Caco-2 (cell line): ENCODE measurements at regions not wholly inside any gene's neighbourhood (a gene's known extent, or its start where the extent isn't known, plus 50 kb on each side); places are given as distances from the start of the nearest gene placed in this dataset.

Source experiments
- BruUV-seq: library from RNA; stranded (reverse); fragments of 400-500 nt; replicated peaks from 2 replicates; lab custom pipeline; 2021; lab: Mats Ljungman, UMichigan
- CTCF ChIA-PET: fragments of 300-600 bp; sonication (Branson Sonifier 250); formaldehyde crosslinking; loops from one replicate; lab custom pipeline; 2022; ENCODE audit warnings: antibody characterized with exemption; lab: Charles Lee
- POLR2A ChIA-PET: fragments of 300-600 bp; sonication (Branson Sonifier 250); formaldehyde crosslinking; loops from one replicate; lab custom pipeline; 2022; ENCODE audit warnings: antibody characterized with exemption; lab: Charles Lee
- DNase-seq, 2 experiments: peaks; one replicate each; pipeline versions ENCODE4 v3.0.0 to v3.0.0-alpha.2; 2020 to 2022
- H3K27me3 ChIP-seq: replicated peaks from 2 replicates; pipeline ENCODE4 v1.6.0; 2011; ENCODE audit warnings: low read length; ENCODE audit not compliant: control insufficient read depth, insufficient read depth
- H3K36me3 ChIP-seq: 2 replicates; pipeline ENCODE4 v1.5.1; 2011; ENCODE audit warnings: low read length; ENCODE audit not compliant: control insufficient read depth, insufficient read depth
- H3K4me1 ChIP-seq: fragments of 250-450 bp; sonication (Bioruptor Pico); 2 replicates; pipeline ENCODE4 v1.5.1; 2020; ENCODE audit warnings: mild to moderate bottlenecking
- H3K4me3 ChIP-seq: 2 replicates; pipeline ENCODE4 v1.5.1; 2011; ENCODE audit warnings: low read depth, mild to moderate bottlenecking, control low read depth, low read length
- H3K9me3 ChIP-seq: fragments of 250-450 bp; sonication (Bioruptor Pico); 2 replicates; pipeline ENCODE4 v1.5.1; 2020; ENCODE audit warnings: mild to moderate bottlenecking, moderate library complexity
- H3K27ac Mint-ChIP-seq: one replicate; pipeline ENCODE4 v1.8.0; 2022; ENCODE audit warnings: mixed read lengths; ENCODE audit not compliant: unreplicated experiment
- H3K27me3 Mint-ChIP-seq: one replicate; pipeline ENCODE4 v1.8.0; 2022; ENCODE audit warnings: mixed read lengths; ENCODE audit not compliant: insufficient read depth, unreplicated experiment
- H3K36me3 Mint-ChIP-seq: one replicate; pipeline ENCODE4 v1.8.0; 2022; ENCODE audit warnings: mild to moderate bottlenecking, mixed read lengths; ENCODE audit not compliant: insufficient read depth, unreplicated experiment
- H3K4me1 Mint-ChIP-seq: one replicate; pipeline ENCODE4 v1.8.0; 2022; ENCODE audit warnings: low read depth, mixed read lengths; ENCODE audit not compliant: unreplicated experiment
- H3K4me3 Mint-ChIP-seq: one replicate; pipeline ENCODE4 v1.8.0; 2022; ENCODE audit warnings: mild to moderate bottlenecking, moderate library complexity, mixed read lengths; ENCODE audit not compliant: unreplicated experiment
- H3K9me3 Mint-ChIP-seq: one replicate; pipeline ENCODE4 v1.8.0; 2022; ENCODE audit warnings: mixed read lengths; ENCODE audit not compliant: unreplicated experiment
- CTCF ChIP-seq, 2 experiments: fragments of 200-600 bp in 1 of 2; IDR thresholded peaks; 1 replicate in 1 of 2; 2 replicates in 1 of 2; pipeline versions ENCODE4 v1.5.1 to v1.8.0; 2011 to 2022; ENCODE audit warnings: antibody characterized with exemption in 1 of 2, control low read depth in 1 of 2, inconsistent platforms in 1 of 2, low read depth in 1 of 2, low read length in 1 of 2, mild to moderate bottlenecking in 1 of 2, moderate library complexity in 1 of 2; ENCODE audit not compliant: insufficient read depth in 1 of 2, severe bottlenecking in 1 of 2, unreplicated experiment in 1 of 2
- intact Hi-C: fragments of 100-400 bp; cut with micrococcal nuclease; formaldehyde crosslinking; loops from one replicate; pipeline ENCODE4 v1.10.0; 2022; ENCODE audit not compliant: unreplicated experiment

DNA sequence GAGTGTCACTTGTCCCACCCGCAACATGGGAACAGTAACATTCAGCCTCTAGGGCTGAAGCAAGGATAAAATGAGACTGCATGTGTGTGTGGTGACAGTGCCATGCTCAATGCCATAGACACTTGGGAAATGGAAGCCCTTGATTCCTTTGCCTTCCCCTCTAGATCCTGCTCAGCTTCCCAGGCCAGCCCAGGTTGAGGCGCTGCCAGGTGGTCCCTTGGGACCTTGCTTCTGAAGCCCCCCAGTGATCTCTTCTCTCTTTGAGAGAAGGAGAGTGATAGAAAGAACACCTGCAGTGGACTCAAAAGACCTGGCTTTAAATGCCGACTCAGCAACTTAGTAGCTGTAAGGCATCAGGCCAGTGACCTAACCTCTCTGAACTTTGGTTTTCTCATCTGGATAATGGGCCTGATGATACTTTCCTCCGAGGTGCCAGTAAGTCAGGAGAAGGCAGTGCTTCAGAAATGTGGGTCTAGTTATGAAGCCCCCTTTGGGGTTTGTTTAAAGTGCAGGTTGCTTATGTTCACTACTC is 144.5 kb downstream of the RPLP1 start:
- Mint-ChIP-seq H3K4me1 (peaks cover 15% of the 10 kb centered on the region), H3K4me3 (no peak overlapping the region), H3K36me3 (no peaks in the 10 kb centered on the region), H3K27ac (no peak overlapping the region), H3K27me3 (peaks cover 19% of the 10 kb centered on the region), H3K9me3 (no peaks in the 10 kb centered on the region)
- Histone ChIP-seq H3K4me1 (peaks cover 31% of the 10 kb centered on the region), H3K4me3 (no peak overlapping the region), H3K9me3 (no peaks in the 10 kb centered on the region), H3K36me3 (no peaks in the 10 kb centered on the region), H3K27me3 (0 out of 2 replicates have a peak, but pooled peaks cover 3% of the 10 kb centered on the region)
- DNase-seq: no peak
- BruUV-seq: no TSS peak
- no peak for TF ChIP-seq CTCF (IDR thresholded peaks at IDR 0.05; ENCODE audit: insufficient read depth in 1 of 2, low read depth in 1 of 2, low read length in 1 of 2, severe bottlenecking in 1 of 2, unreplicated experiment in 1 of 2)
- intact Hi-C loops: no loop called here
- ChIA-PET CTCF (no interaction called here), POLR2A (no interaction called here)

- no peaks in the 10 kb centered on the region for H3K9me3 Mint-ChIP-seq
- Histone ChIP-seq H3K27me3 (0 out of 2 replicates have a peak, but pooled peaks cover 3% of the 10 kb centered on the region), H3K4me3 (no peak overlapping the region), H3K4me1 (peaks cover 13% of the 10 kb centered on the region), H3K36me3 (no peaks in the 10 kb centered on the region), H3K9me3 (no peaks in the 10 kb centered on the region)
- POLR2A ChIA-PET: no interaction called here
- H3K27ac Mint-ChIP-seq: no peak overlapping the region
- no peak for DNase-seq
- no peak overlapping the region for H3K4me3 Mint-ChIP-seq
- H3K4me1 Mint-ChIP-seq: peaks cover 22% of the 10 kb centered on the region
- BruUV-seq: no TSS peak
- CTCF ChIA-PET: no interaction called here
- H3K36me3 Mint-ChIP-seq: no peaks in the 10 kb centered on the region
- peaks cover 22% of the 10 kb centered on the region for H3K27me3 Mint-ChIP-seq
- intact Hi-C loops: no loop called here
- TF ChIP-seq CTCF (IDR thresholded peaks at IDR 0.05; ENCODE audit: insufficient read depth in 1 of 2, low read depth in 1 of 2, low read length in 1 of 2, severe bottlenecking in 1 of 2, unreplicated experiment in 1 of 2): no peak
Measured at GRCh38 chr15:69599271-69599670, 146.7 kb downstream of the RPLP1 start.

GRCh38 chr15:69600556-69601085 is 148.0 kb downstream of the RPLP1 start:
- Mint-ChIP-seq H3K9me3 (no peaks in the 10 kb centered on the region), H3K36me3 (no peaks in the 10 kb centered on the region), H3K27me3 (peaks cover 22% of the 10 kb centered on the region), H3K27ac (no peak overlapping the region), H3K4me1 (peaks cover 22% of the 10 kb centered on the region), H3K4me3 (no peak overlapping the region)
- DNase-seq: no peak
- BruUV-seq: no TSS peak
- no peak overlapping the region for H3K4me3 ChIP-seq
- 0 out of 2 replicates have a peak, but pooled peaks cover 3% of the 10 kb centered on the region for H3K27me3 ChIP-seq
- TF ChIP-seq CTCF (IDR thresholded peaks at IDR 0.05; ENCODE audit: insufficient read depth in 1 of 2, low read depth in 1 of 2, low read length in 1 of 2, severe bottlenecking in 1 of 2, unreplicated experiment in 1 of 2): no peak
- POLR2A ChIA-PET: no interaction called here
- no peaks in the 10 kb centered on the region for H3K36me3 ChIP-seq
- CTCF ChIA-PET: no interaction called here
- intact Hi-C loops: no loop called here
- H3K9me3 ChIP-seq: no peaks in the 10 kb centered on the region
- H3K4me1 ChIP-seq: peaks cover 4% of the 10 kb centered on the region
